ENCODE measurements at regions not wholly inside any gene's neighbourhood (a gene's known extent, or its start where the extent isn't known, plus 50 kb on each side); places are given as distances from the start of the nearest gene placed in this dataset.

- Mint-ChIP-seq H3K4me3 (ENCODE audit: unreplicated experiment) (no peak overlapping the region), H3K27me3 (ENCODE audit: insufficient read depth, unreplicated experiment) (no peaks in the 10 kb centered on the region), H3K9me3 (ENCODE audit: unreplicated experiment) (no peaks in the 10 kb centered on the region), H3K27ac (ENCODE audit: unreplicated experiment) (no peak overlapping the region), H3K36me3 (ENCODE audit: insufficient read depth, unreplicated experiment) (no peaks in the 10 kb centered on the region), H3K4me1 (ENCODE audit: low read depth, unreplicated experiment) (no peaks in the 10 kb centered on the region)
- no peaks in the 10 kb centered on the region for H3K27me3 ChIP-seq (replicated peaks; ENCODE audit: control insufficient read depth, insufficient read depth, low read length)
- no peaks in the 10 kb centered on the region for H3K9me3 ChIP-seq
- intact Hi-C loops (cut with micrococcal nuclease; ENCODE audit: unreplicated experiment) = loop anchor here (5.0 to 10.0 kb wide), 2 partner anchors 280 to 847 kb away; no protein-coding TSS in a partner anchor
- ChIA-PET CTCF (no interaction called here), POLR2A (no interaction called here)
- no peaks in the 10 kb centered on the region for H3K36me3 ChIP-seq (ENCODE audit: control insufficient read depth, insufficient read depth, low read length)
- H3K4me1 ChIP-seq = no peaks in the 10 kb centered on the region
- BruUV-seq (replicated peaks) = no TSS peak
- TF ChIP-seq, protein P1, sequence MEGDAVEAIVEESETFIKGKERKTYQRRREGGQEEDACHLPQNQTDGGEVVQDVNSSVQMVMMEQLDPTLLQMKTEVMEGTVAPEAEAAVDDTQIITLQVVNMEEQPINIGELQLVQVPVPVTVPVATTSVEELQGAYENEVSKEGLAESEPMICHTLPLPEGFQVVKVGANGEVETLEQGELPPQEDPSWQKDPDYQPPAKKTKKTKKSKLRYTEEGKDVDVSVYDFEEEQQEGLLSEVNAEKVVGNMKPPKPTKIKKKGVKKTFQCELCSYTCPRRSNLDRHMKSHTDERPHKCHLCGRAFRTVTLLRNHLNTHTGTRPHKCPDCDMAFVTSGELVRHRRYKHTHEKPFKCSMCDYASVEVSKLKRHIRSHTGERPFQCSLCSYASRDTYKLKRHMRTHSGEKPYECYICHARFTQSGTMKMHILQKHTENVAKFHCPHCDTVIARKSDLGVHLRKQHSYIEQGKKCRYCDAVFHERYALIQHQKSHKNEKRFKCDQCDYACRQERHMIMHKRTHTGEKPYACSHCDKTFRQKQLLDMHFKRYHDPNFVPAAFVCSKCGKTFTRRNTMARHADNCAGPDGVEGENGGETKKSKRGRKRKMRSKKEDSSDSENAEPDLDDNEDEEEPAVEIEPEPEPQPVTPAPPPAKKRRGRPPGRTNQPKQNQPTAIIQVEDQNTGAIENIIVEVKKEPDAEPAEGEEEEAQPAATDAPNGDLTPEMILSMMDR (IDR thresholded peaks at IDR 0.05; ENCODE audit: insufficient read depth in 1 of 2, low read depth in 1 of 2, low read length in 1 of 2, severe bottlenecking in 1 of 2, unreplicated experiment in 1 of 2) = no peak
- no peak for DNase-seq
- H3K4me3 ChIP-seq (ENCODE audit: low read depth, low read length) = no peak overlapping the region
These were observed 551.6 kb upstream of the PRKX start for GRCh38 chrX:4265036-4265435.

DNA sequence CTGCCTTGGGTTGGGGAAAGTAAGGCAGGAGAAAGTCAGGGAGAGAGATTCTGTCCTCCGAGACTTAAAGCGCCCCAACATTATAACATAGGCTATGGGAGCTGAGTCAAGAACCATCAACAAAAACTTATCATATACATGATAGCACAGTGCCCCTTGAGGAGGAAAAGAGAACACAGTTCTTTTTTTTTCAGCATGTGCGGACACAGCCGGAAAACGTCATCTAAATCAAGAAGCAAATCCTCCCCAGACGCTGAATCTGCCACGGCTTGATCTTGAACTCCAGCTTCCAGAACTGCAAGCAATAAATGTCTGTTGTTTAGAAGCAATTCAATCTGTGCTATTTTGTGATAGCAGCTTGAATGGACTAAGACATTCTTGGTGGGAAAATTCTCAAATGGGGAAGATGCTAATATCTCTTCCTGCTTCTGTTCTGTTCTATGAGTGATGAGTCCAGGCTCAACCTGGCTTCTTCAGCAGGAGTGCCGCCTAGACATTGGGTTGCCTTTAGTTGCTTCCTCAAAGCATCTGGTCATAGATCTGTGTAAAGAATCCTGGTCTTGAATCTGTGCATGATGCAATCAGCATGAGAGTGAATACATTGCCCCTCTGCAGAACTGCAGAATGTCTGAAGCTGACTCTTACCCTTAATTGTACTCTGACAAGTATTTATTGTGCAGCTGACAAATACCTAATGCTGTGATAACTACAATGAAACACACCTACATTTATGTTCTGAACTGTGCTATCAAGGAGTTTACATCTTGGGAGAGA lies 549.8 kb upstream of the PRKX start:
- POLR2A ChIA-PET = no interaction called here

GRCh38 chrX:4253092-4253491 lies 539.6 kb upstream of the PRKX start:
- CTCF ChIA-PET = no interaction called here
- H3K9me3 Mint-ChIP-seq (ENCODE audit: unreplicated experiment) = no peaks in the 10 kb centered on the region
- intact Hi-C loops (cut with micrococcal nuclease; ENCODE audit: unreplicated experiment) = no loop called here

More for the DNA sequence above, 549.8 kb upstream of the PRKX start:
- Mint-ChIP-seq H3K4me3 (ENCODE audit: unreplicated experiment) (no peak overlapping the region), H3K36me3 (ENCODE audit: insufficient read depth, unreplicated experiment) (no peaks in the 10 kb centered on the region), H3K4me1 (ENCODE audit: low read depth, unreplicated experiment) (no peaks in the 10 kb centered on the region), H3K9me3 (ENCODE audit: unreplicated experiment) (no peaks in the 10 kb centered on the region), H3K27ac (ENCODE audit: unreplicated experiment) (no peak overlapping the region), H3K27me3 (ENCODE audit: insufficient read depth, unreplicated experiment) (no peaks in the 10 kb centered on the region)
- peak in 1 of 2 experiments; percentile 4 for DNase-seq
- CTCF ChIA-PET = interaction anchor here (0.6 kb wide), 1 partner anchor 312 kb away, joined by 3 read pairs; no protein-coding TSS in a partner anchor
- no peaks in the 10 kb centered on the region for H3K4me1 ChIP-seq
- H3K36me3 ChIP-seq (ENCODE audit: control insufficient read depth, insufficient read depth, low read length) = no peaks in the 10 kb centered on the region
- no peak overlapping the region for H3K4me3 ChIP-seq (ENCODE audit: low read depth, low read length)
- no TSS peak for BruUV-seq (replicated peaks)
- no peaks in the 10 kb centered on the region for H3K9me3 ChIP-seq
- no peaks in the 10 kb centered on the region for H3K27me3 ChIP-seq (replicated peaks; ENCODE audit: control insufficient read depth, insufficient read depth, low read length)
- TF ChIP-seq, protein P1 (IDR thresholded peaks at IDR 0.05; ENCODE audit: insufficient read depth in 1 of 2, low read depth in 1 of 2, low read length in 1 of 2, severe bottlenecking in 1 of 2, unreplicated experiment in 1 of 2) = peak in 1 of 2 experiments; percentile 5
- intact Hi-C loops (cut with micrococcal nuclease; ENCODE audit: unreplicated experiment) = loop anchor here (2.0 to 10.0 kb wide), 2 partner anchors 282 to 300 kb away; no protein-coding TSS in a partner anchor

More at GRCh38 chrX:4253092-4253491, 539.6 kb upstream of the PRKX start:
- Histone ChIP-seq H3K4me3 (ENCODE audit: low read depth, low read length) (no peak overlapping the region), H3K27me3 (replicated peaks; ENCODE audit: control insufficient read depth, insufficient read depth, low read length) (no peaks in the 10 kb centered on the region), H3K9me3 (no peaks in the 10 kb centered on the region), H3K4me1 (no peaks in the 10 kb centered on the region), H3K36me3 (ENCODE audit: control insufficient read depth, insufficient read depth, low read length) (no peaks in the 10 kb centered on the region)
- DNase-seq = no peak
- no TSS peak for BruUV-seq (replicated peaks)
- Mint-ChIP-seq H3K27ac (ENCODE audit: unreplicated experiment) (no peak overlapping the region), H3K4me3 (ENCODE audit: unreplicated experiment) (no peak overlapping the region), H3K27me3 (ENCODE audit: insufficient read depth, unreplicated experiment) (peaks cover 2% of the 10 kb centered on the region), H3K36me3 (ENCODE audit: insufficient read depth, unreplicated experiment) (no peaks in the 10 kb centered on the region), H3K4me1 (ENCODE audit: low read depth, unreplicated experiment) (no peaks in the 10 kb centered on the region)
- POLR2A ChIA-PET = no interaction called here
- TF ChIP-seq, protein P1 (IDR thresholded peaks at IDR 0.05; ENCODE audit: insufficient read depth in 1 of 2, low read depth in 1 of 2, low read length in 1 of 2, severe bottlenecking in 1 of 2, unreplicated experiment in 1 of 2) = no peak
